GM12801 (cell line): ENCODE measurements at regions not wholly inside any gene's neighbourhood (a gene's known extent, or its start where the extent isn't known, plus 50 kb on each side); places are given as distances from the start of the nearest gene placed in this dataset.

Source experiments
- TF ChIP-seq, protein P1 (sequence below): IDR thresholded peaks from one replicate; pipeline ENCODE4 v1.5.1; 2011; ENCODE audit warnings: control low read depth; ENCODE audit not compliant: insufficient read length; ENCODE audit errors: extremely low read depth

DNA sequence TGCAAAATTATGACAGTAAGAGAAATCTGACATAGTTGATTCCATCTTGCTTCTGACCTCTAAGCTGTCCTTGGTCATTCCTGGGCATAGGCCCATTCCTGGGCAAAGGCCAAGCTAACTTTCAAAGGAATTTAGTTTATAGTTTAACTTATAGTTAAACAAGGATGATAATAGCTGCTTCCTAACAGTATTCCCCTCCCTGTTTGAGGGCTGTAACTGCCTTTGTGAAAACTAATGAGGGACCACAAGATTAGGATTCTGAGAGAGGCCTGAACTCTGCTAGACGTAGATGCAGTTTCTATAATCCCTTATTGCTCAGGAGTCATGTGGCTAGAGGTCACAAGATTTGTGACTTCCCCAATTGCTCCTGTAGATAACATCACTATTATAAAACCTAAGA is 80.2 kb upstream of the ASIC2 start:
- TF ChIP-seq, protein P1, sequence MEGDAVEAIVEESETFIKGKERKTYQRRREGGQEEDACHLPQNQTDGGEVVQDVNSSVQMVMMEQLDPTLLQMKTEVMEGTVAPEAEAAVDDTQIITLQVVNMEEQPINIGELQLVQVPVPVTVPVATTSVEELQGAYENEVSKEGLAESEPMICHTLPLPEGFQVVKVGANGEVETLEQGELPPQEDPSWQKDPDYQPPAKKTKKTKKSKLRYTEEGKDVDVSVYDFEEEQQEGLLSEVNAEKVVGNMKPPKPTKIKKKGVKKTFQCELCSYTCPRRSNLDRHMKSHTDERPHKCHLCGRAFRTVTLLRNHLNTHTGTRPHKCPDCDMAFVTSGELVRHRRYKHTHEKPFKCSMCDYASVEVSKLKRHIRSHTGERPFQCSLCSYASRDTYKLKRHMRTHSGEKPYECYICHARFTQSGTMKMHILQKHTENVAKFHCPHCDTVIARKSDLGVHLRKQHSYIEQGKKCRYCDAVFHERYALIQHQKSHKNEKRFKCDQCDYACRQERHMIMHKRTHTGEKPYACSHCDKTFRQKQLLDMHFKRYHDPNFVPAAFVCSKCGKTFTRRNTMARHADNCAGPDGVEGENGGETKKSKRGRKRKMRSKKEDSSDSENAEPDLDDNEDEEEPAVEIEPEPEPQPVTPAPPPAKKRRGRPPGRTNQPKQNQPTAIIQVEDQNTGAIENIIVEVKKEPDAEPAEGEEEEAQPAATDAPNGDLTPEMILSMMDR: no peak

DNA sequence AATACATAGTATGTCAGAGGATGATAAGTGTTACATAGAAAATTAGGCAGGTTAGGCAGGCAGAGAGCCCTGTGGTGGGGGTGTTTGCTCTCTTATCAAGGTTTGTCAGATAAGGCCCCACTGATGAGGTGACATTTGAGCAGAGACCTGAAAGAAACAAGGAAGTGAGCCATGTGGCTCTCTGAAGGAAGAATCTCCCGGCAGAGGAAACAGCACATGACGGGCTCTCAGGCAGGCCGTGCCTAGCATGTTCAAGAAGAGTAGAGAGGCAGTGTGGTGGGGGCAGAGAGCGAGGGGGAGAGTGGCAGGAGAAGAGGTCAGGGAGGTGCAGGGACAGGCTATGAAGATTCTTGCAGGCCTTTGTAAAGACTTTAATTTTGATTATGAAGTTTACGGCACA is 82.0 kb upstream of the ASIC2 start:
- TF ChIP-seq, protein P1: no peak

DNA sequence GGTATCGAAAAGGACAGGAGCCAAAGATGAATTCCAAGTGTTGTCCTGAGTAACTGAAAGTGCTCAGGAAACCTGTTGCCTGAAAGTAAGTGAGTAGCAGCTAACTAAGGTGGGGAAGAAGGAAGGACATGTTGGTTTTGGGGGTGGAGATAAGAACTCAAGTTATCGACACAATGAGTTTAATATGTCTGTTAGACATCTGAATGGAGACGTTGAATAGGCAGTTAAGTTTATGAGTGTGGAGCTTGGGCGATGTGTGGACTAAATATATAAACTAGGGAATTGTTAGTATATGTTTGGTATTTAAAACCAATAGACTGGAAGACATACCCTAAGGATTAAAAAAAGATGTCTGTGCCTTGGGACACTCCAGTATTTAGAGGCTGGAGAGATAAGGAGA is 82.7 kb upstream of the ASIC2 start:
- TF ChIP-seq, protein P1: no peak

DNA sequence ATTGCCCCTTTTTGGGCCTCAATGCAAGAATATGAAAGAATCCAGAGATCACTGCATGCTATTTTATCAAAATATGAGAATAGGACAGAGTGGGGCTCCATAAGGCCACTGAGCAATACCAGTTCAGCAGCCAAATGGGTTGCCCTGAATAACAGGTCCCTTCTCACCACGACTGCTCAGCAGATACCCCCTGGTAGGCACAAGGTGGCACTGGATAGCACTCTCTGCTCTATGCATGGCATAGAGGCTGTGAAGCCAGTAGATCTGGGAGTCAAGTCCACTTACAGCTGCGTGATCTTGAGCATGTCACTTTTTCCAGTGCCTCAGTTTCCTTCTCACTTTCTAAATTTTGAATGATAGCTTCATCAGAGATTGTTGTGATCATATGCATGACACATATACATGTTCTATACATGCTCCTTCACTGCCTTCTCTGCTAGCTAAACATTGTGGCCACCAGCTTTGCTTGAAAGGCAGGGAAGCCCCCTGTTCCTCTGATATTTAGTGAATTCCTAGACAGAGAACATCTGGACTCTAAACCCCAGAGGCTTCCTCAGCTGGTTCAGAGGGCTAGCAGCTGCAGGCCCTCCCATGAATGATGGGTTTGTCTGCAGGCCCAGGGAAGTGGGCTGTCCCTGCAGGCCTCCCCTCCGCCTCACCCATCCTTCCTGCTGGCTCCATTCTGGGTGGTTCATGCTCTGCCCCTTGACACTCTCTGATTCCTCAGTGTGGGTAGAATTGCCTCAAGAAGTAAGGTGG is 84.9 kb upstream of the ASIC2 start:
- TF ChIP-seq, protein P1: no peak

DNA sequence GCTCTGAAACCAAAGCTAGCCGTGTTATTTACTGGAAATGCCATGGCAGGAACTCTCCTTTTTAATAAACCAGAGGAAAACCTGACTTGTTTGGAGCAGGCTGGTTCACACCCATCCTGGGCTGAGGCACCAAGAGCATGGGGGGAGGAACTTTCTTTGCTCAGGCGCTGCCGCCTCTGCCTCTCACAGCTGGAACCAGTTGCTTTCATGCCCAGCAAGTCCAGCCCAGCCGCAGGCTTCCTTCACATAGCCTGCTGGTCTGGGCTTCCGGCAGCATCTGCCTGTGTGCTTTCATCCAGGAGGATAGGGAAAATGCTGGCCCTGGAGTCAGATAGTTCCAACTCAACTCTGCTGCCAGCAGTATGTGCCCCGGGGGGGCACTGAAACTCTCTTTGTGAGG is 88.1 kb upstream of the ASIC2 start:
- TF ChIP-seq, protein P1: no peak

DNA sequence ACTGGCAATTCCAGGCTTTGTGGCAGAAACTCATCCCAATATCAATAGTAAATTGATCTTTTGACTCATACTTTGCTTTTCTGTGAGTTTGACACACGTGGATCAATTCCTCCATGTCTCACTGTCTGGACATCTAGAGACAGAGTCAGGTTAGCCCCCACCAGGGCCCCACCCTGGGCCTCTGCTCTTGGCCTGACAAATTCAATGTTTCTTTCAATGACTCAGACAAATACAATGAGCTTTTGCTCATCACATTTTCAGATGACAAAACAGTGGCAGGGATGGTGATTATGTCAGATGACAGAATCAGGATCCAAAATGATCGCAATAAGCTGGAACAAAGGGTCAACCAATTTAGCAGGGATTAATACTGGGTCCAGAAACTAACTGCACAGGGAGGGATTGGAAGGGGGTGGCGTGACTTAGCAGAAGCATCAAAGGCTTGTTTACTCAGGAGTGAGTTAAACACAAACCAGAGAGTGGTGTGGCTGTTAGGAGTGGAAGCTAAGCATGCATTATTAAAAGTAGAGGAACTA is 90.5 kb upstream of the ASIC2 start:
- TF ChIP-seq, protein P1: no peak

DNA sequence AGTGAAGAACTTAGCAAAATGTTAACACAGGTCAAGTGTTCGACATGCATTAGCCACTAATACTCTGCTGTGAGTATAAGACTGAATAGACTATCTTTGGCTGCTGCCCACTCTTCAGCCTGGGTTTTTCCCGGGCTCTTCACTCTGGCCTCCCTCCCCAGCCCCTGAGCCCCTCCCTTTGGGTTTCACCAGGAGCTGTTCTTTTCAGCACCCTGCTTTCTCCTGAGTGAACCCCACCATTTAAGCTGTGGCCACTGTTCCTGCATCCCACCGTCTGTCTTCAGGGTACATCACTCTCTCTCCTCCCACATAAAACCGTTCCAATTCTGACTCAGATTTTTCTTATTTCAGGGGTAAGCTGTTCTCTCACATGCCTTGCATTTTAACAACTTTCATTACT is 92.0 kb upstream of the ASIC2 start:
- TF ChIP-seq, protein P1: no peak

DNA sequence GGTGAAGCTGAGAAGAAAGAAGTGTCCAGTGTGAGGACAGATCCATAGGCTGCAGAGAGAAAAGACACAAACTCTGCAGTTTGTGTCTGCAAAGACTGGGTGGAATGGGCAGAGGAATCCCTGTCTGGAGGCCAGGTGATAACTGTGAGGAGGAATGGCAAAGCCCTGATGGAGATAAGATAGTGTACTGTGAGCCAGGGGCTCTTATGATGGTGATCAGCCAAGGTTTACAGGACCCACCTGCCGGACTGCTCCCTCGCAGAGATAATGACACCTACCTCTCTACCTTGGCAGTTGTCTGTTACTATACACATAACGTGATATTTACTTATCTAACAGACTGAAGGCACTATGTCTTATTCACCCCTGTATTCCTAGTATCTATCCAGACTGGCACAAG is 92.6 kb upstream of the ASIC2 start:
- TF ChIP-seq, protein P1: no peak
